ENCODE measurements at regions not wholly inside any gene's neighbourhood (a gene's known extent, or its start where the extent isn't known, plus 50 kb on each side); places are given as distances from the start of the nearest gene placed in this dataset.

- no peak for TF ChIP-seq CTCF (IDR thresholded peaks at IDR 0.05)
- TF ChIP-seq POLR2A (IDR thresholded peaks at IDR 0.05), result no peak
Observed at GRCh38 chr9:7879551-7880245, 80.1 kb upstream of the DMAC1 start.

Measured in body of pancreas (tissue), 4 donors.